GM21786 (cell line): ENCODE measurements at regions not wholly inside any gene's neighbourhood (a gene's known extent, or its start where the extent isn't known, plus 50 kb on each side); places are given as distances from the start of the nearest gene placed in this dataset.
"Not testable (repeated sequence)": the region's sequence is repeated elsewhere in the genome, so short reads cannot be mapped to it uniquely, and the experiment has no call there.

ENCODE experiments used
- ATAC-seq: cut with Tn5 transposase; IDR thresholded peaks from one replicate; pipeline ENCODE4 v1.9.1; 2021; ENCODE audit not compliant: unreplicated experiment

DNA sequence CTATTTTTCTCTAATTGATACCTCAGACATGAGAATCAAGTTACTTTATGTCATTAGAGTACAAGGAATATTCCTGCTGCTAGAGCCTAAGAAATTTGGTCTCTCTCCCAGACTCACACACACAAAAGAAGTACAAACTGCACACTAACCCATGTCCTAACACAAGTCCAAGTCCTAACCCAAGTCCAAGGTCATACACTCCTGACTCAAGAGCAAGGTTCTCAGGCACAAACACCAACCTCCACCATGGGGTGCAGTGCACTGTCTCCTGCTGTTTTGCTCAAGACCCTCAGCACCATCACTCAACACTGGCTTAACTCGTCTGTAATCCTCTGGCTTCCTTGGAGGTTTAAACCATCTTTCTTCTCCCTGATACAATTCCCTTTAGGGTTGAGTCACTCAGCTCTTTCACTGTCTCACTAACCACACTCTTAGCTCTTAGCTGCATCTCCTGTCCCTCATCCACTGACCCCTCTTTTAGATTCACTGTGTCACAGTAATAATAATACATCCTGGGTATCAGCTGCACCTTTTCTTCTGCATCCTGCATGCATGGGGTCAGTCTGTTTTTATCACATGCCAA is 129.8 kb downstream of the BCL2L11 start:
- no peak for ATAC-seq

DNA sequence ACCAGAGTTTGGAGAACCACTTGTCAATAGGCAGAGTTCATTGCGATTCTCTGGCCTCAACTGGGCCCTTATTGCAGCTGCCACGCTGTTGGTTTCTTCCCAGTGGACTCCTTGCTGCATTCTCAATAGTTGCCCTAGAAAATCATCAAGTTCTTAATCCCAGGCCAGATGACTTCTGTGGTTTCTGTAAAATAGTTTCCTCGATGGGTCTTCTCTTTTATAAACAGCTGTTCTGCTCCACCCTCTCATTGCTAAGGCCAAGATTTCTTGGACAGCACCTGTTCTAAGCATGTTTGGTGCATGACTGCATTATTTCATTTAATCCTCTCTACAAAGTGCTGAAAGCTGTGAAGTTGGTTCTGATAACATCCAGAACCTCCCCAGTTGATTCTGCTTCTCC is 131.0 kb downstream of the BCL2L11 start:
- ATAC-seq = no peak

DNA sequence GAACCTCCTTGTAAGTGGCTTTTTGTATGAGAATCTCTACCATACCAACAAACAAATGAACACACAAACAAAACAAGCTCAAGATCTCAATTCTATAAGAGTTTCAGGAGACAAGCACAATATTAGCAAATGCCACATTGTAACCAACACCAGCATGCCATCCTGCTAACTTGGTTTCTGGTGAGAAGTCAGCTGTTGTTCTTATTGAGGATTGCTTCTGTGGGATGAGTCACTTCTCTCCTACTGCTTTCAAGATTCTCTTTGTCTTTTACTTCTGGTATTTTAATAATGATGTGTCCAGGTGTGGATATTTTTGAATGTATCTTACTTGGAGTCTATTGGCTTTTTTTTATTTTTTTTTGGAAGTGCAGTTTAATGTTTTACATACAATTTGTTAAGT is 131.7 kb downstream of the BCL2L11 start:
- no peak for ATAC-seq

DNA sequence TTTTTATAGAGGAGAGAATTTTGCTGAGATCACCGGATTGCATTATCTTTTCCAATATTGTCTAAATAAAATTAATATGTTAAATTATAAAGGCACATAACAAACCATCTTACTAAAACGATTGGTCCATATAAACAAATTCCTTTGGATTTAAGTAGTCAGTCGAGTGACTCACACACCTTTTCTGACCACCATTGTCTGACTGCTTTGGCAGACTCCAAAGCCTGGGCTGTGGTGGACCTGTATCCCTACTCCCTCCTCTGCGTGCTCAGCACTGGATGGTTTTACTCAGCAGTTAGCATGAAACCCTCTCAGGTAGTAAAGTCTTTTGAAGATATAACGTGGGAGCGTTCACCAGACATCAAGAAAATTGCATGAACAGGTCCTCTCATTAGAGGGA is 134.2 kb downstream of the BCL2L11 start:
- ATAC-seq = not testable (repeated sequence)

DNA sequence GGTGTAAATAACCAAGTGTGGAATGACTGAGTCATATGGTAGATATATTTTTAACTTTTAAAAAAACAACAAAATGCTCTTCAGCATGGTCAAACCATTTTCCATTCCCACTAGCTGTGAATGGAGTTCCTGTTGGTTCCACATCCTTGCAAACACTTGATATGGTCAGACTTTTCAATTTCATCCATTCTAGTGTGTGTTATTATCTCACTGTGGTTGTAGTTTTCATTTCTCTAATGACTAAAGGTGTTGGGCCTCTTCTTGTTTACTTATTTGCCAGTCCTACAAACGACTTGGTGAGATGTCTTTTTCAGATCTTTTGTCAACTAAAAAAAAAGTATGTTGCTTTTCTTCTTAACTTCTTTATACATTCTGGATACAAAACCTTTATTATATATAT is 135.9 kb downstream of the BCL2L11 start:
- not testable (repeated sequence) for ATAC-seq

DNA sequence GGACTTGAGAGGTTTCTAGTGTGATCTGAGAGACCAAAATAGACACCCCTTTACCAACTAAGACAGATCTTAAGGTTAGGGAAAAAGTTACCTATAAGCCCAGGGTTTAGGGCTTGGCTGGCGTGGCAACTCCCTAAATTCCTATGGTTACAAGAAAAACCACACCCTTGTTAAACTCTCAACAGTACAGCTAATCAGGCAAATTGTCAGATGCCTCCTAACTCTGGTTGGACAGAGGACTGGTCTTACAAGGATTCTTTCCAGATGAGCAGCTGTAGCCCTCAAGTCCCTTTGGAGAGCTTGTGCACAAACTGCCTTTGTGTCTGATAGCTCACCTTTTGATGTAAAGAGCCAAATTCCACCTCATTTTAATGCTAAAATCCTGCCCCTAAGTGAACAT is 136.9 kb downstream of the BCL2L11 start:
- ATAC-seq = not testable (repeated sequence)

DNA sequence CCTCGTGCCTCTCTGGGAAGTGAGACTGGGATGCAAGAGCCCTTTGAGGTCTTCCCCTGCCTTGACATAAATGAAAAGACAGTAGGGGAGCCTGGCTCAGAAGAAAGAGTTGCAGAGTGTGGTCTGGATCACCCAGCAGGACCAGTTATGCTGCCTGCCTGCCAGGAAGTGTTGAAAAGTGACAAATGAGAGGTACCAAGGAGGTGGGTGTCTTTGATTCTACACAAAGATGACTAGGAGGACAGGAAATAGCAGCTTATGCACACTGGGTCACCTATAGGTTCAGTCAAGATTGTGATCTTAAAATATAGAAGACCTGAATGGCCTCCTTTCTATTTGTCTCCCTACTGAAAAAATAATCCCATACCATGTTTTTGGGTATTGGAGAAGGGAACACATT is 137.6 kb downstream of the BCL2L11 start:
- ATAC-seq = not testable (repeated sequence)

DNA sequence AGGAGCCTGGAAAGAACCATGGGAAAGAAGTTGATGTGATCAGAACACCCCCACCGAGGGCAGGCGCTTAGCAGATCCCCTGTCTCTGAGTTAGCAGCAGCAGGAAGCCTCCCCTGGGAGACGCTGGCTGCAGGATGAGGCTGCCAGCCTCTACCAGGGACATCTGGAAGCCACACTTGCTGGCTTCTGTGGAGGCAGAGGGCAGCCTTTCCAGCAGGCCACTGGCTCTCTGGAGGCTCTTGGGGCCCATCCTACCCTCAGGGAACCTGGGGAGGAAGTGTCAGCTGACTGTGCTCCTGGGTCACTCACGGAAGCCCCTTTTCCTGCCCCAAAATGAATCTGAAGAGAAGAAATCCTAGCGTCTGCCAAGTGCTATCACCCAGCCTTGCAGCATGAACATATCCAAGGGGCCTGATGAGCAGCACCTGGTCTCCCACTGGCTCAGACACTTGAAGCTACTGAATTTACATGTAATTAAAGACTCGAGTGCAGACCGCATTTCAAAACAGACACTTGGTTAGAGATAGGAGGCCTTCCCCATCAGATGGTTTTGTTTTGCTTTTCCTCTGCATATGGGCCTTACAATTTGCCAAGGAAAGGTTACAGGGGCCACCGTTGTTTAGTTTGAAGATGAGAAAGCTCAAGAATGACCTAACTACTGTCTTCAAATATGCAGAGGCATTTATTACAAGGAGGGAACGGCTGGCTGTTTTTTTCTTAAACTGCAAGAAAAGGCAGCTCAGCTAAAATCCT is 142.1 kb downstream of the BCL2L11 start:
- not testable (repeated sequence) for ATAC-seq

DNA sequence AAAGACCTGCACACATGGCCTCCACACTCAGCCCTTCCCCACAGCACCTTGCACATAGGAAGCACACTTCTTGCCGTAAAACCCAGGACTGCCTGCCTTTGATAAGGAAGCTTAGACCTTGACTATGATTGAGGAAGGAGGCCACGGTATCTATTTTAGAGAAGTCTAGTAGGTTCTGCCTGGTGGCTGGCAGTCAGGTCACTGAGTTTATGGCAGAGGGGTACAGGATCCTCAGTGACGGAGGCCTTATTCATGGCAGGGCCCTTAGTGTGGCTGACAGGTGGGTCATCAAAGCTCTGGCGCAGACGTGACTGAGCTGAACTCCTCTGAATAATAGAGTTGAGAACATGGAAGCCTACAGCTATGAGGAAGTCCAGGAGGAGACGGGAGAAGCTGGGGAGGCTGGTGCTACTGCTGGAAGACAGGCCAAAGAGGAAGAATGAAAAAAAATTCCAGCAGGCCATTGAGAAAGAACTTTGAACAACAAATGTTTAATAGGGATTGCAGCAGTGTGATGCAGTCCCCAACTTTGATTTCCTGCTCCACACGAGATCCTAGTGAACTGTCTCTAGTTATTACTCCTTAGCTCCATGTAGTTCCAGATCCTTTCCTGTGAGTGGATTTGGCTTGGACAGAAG is 142.8 kb downstream of the BCL2L11 start:
- not testable (repeated sequence) for ATAC-seq

DNA sequence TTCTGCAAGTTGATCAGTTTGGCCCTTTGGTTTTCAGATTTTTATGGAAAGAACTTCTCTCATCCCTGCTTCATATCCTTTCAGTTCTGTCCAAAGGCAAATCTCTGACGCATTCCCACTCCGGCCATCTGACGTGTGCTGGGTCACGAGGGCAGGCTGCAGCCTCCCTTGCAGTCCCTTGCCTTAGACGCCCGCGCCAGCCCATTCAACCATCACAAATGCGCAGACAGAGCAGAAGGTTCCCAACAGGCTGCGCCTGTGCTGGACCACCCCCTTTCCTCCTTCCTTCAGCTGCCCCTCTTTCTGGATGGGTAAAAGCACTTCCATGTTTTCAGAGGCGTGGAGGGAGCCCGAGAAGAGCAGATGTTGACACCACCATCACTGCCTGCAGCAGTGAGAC is 144.2 kb downstream of the BCL2L11 start:
- ATAC-seq = not testable (repeated sequence)

DNA sequence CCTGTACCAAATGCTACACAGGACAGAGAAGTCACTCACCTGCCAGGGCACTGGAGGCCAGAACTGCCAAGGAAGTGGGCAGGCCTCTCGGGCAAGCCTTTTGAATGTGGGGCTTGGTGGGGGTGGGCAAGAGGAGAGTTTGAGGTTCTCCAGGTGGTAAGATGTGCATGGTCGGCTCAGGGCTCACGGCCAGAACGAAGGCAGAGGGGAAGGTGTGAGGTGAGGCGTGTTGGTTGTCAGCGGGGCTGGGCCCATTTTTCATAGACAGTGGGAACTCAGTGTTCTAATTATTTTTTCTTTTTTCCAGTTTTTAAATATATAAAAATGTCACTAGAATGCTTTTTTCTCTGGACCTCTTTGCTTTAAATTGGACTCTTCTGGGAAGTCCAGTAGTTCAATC is 145.8 kb downstream of the BCL2L11 start:
- ATAC-seq = not testable (repeated sequence)

DNA sequence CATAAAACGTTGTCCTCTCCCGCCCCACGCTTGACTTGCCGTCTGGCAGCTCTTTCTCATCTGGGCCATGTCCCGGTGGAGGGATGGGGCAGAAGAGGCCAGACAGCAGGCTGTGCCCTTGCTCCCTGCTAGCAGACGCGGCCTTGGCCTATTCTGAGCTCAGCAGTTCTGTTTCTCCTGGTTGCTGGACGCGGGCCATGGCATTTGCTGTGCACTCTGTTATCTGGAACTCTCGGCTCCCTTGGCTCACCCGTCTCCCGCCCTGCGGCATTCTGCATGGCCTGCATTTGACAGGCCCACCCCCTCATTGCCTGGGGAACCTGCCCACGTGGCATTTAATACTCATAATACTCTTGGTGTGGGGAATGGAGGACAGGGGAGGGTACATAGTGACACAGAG is 146.3 kb downstream of the BCL2L11 start:
- not testable (repeated sequence) for ATAC-seq

DNA sequence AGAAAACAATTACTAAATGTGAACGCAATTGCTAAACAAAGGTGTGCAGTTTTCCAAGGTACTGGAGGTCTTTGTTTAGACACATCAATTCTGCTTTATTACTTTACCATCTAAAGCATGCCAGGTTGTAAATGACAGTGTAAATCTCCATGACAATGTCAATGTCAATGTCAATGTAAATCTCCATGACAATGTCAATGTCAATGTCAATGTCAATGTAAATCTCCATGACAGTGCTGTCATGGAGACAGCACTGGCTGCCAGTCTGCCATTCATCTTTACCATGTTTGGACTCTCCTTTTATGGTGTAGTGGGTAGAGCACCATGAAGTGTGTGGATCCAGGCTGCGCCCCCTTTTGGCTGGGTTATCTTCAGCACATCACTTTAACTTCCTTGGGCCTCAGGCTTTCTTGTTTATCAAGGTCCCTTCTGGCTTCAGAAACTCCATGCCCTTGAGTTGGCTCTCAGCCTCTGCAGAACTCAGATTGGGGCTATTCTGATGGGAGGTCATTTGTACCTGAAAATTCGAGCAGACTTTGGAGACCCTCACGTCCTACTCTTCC is 149.1 kb downstream of the BCL2L11 start:
- ATAC-seq = not testable (repeated sequence)

DNA sequence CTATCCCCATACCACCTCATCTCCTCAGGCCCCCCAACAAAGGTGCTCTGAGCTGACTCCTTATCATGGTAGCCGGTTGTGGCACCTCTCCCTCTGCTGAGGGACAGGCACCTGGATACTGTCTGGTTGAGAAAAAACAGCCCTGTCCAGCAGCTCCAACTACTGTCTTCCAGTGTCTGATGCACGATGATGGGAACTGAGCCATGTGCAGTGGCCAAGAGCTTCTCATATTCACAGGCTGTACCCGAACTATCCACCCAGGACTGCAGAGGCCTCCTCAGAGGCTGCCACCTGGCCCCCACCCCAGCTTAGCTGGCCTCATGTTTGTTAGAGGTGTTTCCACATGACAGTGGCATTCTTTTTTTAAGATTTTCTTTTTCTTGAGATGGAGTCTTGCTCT is 149.9 kb downstream of the BCL2L11 start:
- not testable (repeated sequence) for ATAC-seq

DNA sequence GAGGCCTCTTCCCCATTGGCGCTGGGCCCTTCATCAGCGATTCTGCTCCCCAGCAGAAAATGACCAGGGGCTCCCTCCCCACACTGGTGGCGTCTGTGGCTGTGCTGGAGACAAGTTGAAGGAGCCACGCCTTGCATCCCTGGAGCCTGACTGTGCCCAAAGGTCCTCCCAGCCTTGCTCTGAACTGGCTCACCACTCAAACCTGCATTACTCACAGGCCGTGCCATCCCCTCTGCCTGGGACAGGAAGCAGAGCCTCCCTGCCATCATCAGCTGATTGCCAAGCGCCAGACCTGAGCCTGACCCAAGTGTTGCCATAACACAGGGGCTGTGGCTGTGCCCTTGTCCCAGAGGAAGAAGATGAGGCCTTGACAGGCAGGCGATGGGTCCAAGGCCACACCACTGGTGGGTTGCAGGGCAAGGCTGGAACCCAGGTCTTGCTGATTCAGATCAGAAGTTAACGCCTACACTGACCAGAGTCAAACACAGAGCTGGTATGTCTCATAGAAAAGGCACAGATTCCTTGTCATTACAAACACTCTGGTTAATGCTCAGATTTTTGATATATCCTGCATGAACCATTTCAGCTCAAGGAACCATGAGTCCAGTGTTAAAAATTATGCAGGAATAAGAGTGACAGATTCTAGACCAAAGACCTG is 151.1 kb downstream of the BCL2L11 start:
- ATAC-seq = not testable (repeated sequence)

DNA sequence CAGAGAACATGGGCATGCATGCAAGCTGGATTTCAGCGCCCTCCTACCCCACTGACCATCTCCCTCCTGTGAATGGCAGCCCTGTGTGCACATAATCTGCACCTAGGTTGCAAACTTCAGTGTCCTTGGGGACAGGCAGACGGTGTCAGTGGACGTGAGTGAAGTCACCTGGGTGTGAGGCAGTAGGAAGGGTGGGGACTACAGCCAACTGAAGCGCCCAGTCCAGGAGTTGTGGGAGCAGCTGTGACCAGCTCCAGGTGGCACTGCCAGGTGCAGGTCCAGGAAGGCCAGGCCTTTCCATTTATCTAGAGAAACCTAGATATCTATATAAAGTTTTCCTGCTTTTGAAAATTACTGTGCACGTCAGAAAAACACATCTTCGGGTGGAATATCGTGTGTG is 152.3 kb downstream of the BCL2L11 start:
- ATAC-seq = not testable (repeated sequence)

DNA sequence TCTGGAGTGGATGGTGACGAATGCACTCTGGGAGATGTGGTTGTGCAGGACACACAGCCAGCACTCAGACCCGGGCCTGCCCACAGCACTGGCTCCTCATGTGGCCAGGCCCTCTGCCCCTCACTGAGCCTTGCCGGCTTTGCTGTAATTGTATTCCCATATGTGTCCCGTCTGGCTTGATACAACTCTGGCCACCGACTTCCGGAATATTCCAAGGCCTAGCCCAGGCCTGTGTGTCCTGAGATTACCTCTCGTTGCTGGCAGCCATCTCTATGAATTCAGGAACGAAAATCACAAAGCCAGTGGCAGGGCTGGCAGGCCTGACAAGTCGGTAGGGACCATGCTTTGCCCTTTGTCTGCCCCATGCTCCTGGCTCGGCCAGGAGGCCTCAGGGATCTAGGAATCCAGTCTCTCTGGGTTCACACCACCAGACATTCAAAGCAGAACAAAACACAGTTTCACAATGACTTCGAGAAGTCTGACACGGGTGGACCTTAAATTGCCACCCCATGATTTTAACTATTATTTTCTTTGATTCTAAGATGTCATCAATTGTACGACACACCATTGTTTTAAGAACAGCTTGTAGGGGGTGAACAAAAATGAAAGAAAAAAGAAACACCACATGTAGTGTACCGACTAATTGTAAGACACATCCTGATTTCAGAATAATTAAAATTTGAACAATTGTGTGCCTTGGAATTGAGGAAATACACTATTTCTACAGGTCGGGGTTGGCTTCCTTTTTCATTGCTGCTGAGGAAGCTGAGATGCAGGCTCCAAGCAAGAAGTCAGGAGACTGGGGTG is 154.5 kb downstream of the BCL2L11 start:
- ATAC-seq = not testable (repeated sequence)

DNA sequence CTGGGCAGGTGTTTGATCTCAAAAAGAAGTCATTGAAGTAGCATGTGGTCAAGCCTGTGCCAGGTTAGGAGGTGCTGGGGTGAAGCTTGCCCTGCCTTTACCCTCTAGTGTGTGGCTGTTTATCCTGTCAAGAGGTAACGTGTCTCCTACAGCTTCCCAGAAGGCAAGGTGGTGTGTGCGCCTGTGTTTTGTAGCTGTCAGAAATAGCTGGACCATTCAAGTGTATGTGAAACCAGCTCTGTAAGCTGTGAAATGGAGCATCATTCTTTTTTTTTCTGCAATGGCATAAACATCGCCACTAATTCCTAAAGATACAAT is 155.1 kb downstream of the BCL2L11 start:
- not testable (repeated sequence) for ATAC-seq

DNA sequence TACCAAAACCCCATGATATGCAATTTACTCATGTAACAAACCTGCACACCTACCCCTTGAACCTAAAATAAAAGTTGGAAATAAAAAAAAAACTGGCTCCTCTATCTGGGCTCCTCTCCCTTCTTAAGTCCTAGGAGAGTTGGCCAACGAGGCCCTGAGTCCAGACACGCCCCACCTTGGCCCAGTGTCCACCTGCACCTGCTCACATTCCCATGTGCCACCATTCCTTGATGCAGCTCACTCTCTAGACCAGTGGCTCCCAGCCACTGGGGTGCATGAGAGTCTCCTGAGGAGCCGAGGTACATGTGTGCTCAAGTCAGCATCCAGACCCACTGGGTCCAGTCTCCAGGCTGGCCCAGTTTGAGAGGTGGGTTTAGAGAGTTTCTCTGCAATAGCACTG is 157.4 kb downstream of the BCL2L11 start:
- not testable (repeated sequence) for ATAC-seq

DNA sequence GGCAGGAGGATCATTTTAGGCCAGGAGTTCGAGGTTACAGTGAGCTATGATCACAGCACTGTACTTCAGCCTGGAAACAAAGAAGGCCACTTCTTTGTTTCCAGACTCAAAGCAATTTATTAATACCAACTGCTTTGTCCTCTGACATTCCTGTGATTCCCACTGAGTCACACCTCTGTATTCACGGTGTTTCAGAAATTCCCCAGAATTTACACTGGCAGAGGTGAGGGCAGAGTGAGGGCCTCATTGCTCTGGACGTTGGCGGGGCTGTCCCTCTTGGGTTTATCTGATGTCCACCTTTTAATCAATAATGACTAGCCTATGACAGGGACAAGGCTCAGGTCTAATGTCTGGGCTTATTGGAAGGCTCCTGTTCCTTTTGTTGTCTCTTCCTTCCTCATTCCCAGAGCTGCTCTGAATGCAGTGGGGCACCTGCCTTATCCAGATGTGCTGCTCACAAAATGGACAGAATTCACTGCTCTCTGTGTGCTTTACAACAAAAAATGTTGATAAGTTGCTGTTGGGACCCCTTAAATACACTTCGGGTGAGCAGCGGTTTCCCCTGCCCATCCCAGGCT is 160.1 kb downstream of the BCL2L11 start:
- ATAC-seq = not testable (repeated sequence)
